ENCODE measurements at regions not wholly inside any gene's neighbourhood (a gene's known extent, or its start where the extent isn't known, plus 50 kb on each side); places are given as distances from the start of the nearest gene placed in this dataset.
"Not testable (repeated sequence)": the region's sequence is repeated elsewhere in the genome, so short reads cannot be mapped to it uniquely, and the experiment has no call there.

DNA sequence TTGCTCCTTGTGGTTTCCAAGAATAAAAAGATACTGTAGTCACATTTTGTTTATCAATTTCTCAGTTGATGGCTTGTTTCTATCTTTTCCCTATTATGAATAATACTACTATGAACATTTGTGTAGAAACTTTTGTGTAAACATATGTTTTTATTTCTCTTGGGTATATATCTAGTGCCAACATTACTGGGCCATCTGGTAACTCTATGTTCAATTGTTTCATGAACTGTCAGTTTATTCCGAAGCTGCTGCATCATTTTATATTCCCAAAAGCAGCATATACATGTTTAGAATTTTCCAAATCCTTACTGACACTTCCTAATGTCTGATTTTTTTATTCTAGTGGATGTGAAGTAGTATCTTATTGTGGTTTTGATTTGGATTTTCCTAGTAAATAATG, 737.6 kb upstream of the TMEFF2 start (continued):
- no peak for TF ChIP-seq BRCA1 (IDR thresholded peaks at IDR 0.05; ENCODE audit: low read depth, low read length)

DNA sequence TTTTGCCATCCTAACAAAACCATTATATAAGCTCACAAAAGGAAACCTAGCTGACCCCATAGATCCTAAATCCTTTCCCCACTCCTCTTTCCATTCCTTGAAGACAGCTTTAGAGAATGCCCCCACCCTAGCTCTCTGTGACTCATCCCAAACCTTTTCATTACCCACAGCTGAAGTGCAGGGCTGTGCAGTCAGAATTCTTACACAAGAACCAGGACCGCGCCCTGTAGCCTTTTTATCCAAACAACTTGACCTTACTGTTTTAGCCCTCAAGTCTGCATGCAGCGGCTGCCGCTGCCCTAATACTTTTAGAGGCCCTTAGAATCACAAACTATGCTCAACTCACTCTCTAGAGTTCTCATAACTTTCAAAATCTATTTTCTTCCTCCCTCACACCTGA, 726.9 kb upstream of the TMEFF2 start:
- H3K79me2 ChIP-seq (ENCODE audit: control insufficient read depth in 1 of 2, insufficient read depth in 2 of 2, low read length in 2 of 2); H3K79me1 ChIP-seq (ENCODE audit: low read depth, low read length); H3K27ac ChIP-seq (ENCODE audit: low read depth, low read length); H2BK5ac ChIP-seq (ENCODE audit: low read depth, low read length); H3K23me2 ChIP-seq (ENCODE audit: low read depth, low read length); H4K20me1 ChIP-seq (replicated peaks in 1 of 2; ENCODE audit: control insufficient read depth in 1 of 2, insufficient read depth in 2 of 2, low read length in 2 of 2); H3K4me2 ChIP-seq (ENCODE audit: insufficient read depth in 1 of 2, low read depth in 2 of 2, low read length in 2 of 2); POLR2A ChIA-PET (ENCODE audit: partially characterized antibody); H3K4ac ChIP-seq (replicated peaks; ENCODE audit: insufficient read length, low read depth, low read length); H3K18ac ChIP-seq (ENCODE audit: extremely low read depth, low read length); FAIRE-seq; H3K23ac ChIP-seq (ENCODE audit: insufficient read length); H3K36me3 ChIP-seq (ENCODE audit: control insufficient read depth in 2 of 4, insufficient read depth in 4 of 4, low read length in 3 of 4); DNase-seq (ENCODE audit: low read depth in 1 of 2, low spot score in 2 of 2); H3K9ac ChIP-seq (replicated peaks in 1 of 4; ENCODE audit: extremely low read depth in 1 of 4, low read depth in 3 of 4, low read length in 3 of 4); H2BK12ac ChIP-seq (ENCODE audit: low read depth, low read length); H3K4me1 ChIP-seq (replicated peaks in 1 of 4; ENCODE audit: control insufficient read depth in 3 of 4, insufficient read depth in 4 of 4, low read length in 3 of 4); CTCF ChIA-PET (ENCODE audit: partially characterized antibody); H2BK15ac ChIP-seq (ENCODE audit: low read length); H4K8ac ChIP-seq (ENCODE audit: extremely low read depth, insufficient read depth, low read length); H3K9me3 ChIP-seq (ENCODE audit: insufficient read depth in 2 of 2, low read depth in 1 of 2, low read length in 1 of 2); H2BK120ac ChIP-seq (replicated peaks; ENCODE audit: low read depth, low read length); H3K27me3 ChIP-seq (replicated peaks in 1 of 4; ENCODE audit: control insufficient read depth in 3 of 4, extremely low read depth in 1 of 4, insufficient read depth in 3 of 4, low read length in 3 of 4); H2BK20ac ChIP-seq (ENCODE audit: low read length); H3K14ac ChIP-seq (ENCODE audit: insufficient read length); H4K5ac ChIP-seq (ENCODE audit: insufficient read length, low read depth, low read length); H2AFZ ChIP-seq (ENCODE audit: low read length); H3K56ac ChIP-seq (replicated peaks; ENCODE audit: insufficient read length, low read depth, low read length); H2AK5ac ChIP-seq (ENCODE audit: low read depth, low read length); H4K91ac ChIP-seq (replicated peaks; ENCODE audit: insufficient read length, low read length); H3K4me3 ChIP-seq (ENCODE audit: extremely low read depth in 1 of 4, insufficient read depth in 2 of 4, low read depth in 3 of 4, low read length in 4 of 4): not testable (repeated sequence)
- WGBS, 2 experiments (ENCODE audit: extremely low coverage in 1 of 2, insufficient coverage in 1 of 2, insufficient read length in 1 of 2, insufficient replicate concordance in 2 of 2, low coverage in 1 of 2, low lambda C conversion rate in 2 of 2, missing lambda C conversion rate in 1 of 2), result 85% methylated on average over 4 of the region's 4 CpGs; no CpG with 5 or more reads in 1 of the 2 experiments
